Right lobe of liver (tissue), 4 donors: ENCODE measurements at regions not wholly inside any gene's neighbourhood (a gene's known extent, or its start where the extent isn't known, plus 50 kb on each side); places are given as distances from the start of the nearest gene placed in this dataset.

ENCODE experiments used
- CTCF ChIP-seq, 4 donors: fragments of 200-600 bp in 3 of 4; fragments of 450-650 bp in 1 of 4; IDR thresholded peaks; one replicate each; pipeline versions ENCODE4 v1.5.1 to v1.8.0; 2016 to 2022; ENCODE audit warnings: antibody characterized with exemption in 4 of 4, mild to moderate bottlenecking in 2 of 4
- POLR2A ChIP-seq: fragments of 450-650 bp; IDR thresholded peaks from one replicate; pipeline ENCODE4 v1.6.1; 2017; ENCODE audit warnings: antibody characterized with exemption, mild to moderate bottlenecking
- donor health status: DM: no; HTN: no; CAD: no.
- donor health status: DM: no; HTN: no; CAD: no.
- donor health status: DM: no; HTN: yes; CAD: no.

GRCh38 chr11:69218946-69219720 is 63.4 kb downstream of the SMIM38 start:
- TF ChIP-seq POLR2A (no peak), CTCF (IDR thresholded peaks at IDR 0.05) (no peak)
